ENCODE measurements at regions not wholly inside any gene's neighbourhood (a gene's known extent, or its start where the extent isn't known, plus 50 kb on each side); places are given as distances from the start of the nearest gene placed in this dataset.

DNA sequence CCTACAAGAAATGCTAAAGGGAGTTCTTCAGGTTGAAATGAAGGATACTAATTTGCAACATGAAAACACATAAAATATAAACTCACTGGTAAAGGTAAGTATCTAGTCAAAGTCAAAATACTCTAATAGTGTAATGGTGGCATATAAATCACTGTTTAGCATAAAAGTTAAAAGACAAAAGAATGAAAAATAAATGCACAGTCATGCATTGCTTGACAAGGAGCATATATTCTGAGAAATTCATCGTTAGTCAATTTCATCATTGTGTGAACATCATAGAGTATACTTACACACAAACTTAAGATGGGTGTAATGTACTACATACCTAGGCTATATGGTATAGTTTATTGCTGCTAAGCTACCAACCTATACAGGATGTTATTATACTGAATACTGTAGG, 194.4 kb upstream of the PDE5A start:
- H3K9me3 ChIP-seq = no peaks in the 10 kb centered on the region
- H3K27ac ChIP-seq = no peak overlapping the region
- H3K36me3 ChIP-seq = no peaks in the 10 kb centered on the region
- no peak overlapping the region for H3K4me3 ChIP-seq
- no peak for TF ChIP-seq CTCF (IDR thresholded peaks at IDR 0.05)
- no peak for TF ChIP-seq POLR2A (IDR thresholded peaks at IDR 0.05)
- no peaks in the 10 kb centered on the region for H3K4me1 ChIP-seq
- no peak for DNase-seq (ENCODE audit: low spot score in 2 of 2)
- 95% methylated on average over 1 of the region's 1 CpG for WGBS
- H3K27me3 ChIP-seq = no peaks in the 10 kb centered on the region

DNA sequence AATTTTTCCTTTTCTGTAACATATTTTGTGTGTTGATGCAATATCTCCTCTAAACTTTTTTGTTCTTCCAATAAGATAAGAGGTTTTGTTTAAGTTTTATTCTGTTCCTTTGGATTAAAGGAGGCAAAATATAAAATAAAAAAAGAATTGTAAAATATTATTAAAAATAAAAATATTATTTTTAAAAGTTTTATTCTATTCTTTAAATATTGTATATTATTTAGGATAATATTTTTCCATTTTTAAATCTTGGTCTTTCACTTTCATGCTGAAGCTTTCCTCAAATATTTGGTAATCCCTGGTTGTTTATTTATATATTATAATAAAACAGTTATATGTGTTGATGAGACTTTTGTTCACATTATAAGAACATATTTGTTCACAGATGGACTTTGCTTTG, 187.9 kb upstream of the PDE5A start:
- Histone ChIP-seq H3K9me3 (no peaks in the 10 kb centered on the region), H3K27me3 (no peaks in the 10 kb centered on the region), H3K27ac (no peak overlapping the region), H3K4me3 (no peak overlapping the region), H3K4me1 (no peaks in the 10 kb centered on the region), H3K36me3 (no peaks in the 10 kb centered on the region)
- TF ChIP-seq POLR2AphosphoS5 (IDR thresholded peaks at IDR 0.05) (no peak), EP300 (IDR thresholded peaks at IDR 0.05) (no peak), POLR2A (IDR thresholded peaks at IDR 0.05) (no peak)
- DNase-seq (ENCODE audit: low spot score in 2 of 2) = no peak

DNA sequence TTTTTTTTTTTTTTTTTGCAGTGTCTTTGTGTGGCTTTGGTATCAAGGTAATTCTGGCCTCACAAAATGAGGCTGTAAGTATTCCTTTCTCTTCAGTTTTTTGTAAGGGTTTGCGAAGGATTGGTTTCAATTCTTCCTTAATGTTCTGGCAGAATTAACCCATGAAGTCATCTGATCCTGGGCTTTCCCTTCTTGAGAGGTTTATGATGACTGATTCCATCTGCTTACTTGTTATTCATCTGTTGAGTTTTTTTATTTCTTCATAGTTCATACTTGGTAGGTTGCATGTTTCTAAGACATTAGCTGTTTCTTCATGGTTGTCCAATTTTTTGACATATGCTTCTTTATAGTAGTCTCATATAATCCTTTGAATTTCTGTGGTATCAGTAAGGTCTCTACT, 181.4 kb upstream of the PDE5A start:
- 83% methylated on average over 1 of the region's 1 CpG for WGBS
- no peak for DNase-seq (ENCODE audit: low spot score in 2 of 2)
- Histone ChIP-seq H3K36me3 (no peaks in the 10 kb centered on the region), H3K4me1 (no peaks in the 10 kb centered on the region), H3K4me3 (no peak overlapping the region), H3K27me3 (no peaks in the 10 kb centered on the region), H3K27ac (no peak overlapping the region), H3K9me3 (peaks cover 3% of the 10 kb centered on the region)
- TF ChIP-seq POLR2A (IDR thresholded peaks at IDR 0.05) = no peak
- no peak for TF ChIP-seq POLR2AphosphoS5 (IDR thresholded peaks at IDR 0.05)
- no peak for TF ChIP-seq CTCF (IDR thresholded peaks at IDR 0.05)
- no peak for TF ChIP-seq EP300 (IDR thresholded peaks at IDR 0.05)

DNA sequence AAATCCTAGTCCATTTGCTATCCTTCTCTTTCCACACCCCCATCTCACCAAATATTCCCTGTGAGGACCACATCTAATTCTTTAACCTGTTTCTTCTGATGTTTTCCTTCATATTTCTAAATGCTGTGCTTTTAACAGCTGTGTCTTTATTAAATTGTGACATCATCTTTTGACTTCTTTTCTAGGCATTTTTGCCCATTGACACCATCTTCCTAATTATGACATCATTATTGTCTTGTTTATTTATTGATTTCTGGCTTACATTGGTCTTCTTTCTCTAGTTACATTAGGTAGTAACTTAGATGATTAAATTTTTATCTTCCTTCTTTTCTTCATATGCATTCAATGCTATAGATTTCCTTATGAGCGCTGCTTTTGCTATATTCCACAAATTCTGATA, 175.8 kb upstream of the PDE5A start:
- Histone ChIP-seq H3K27me3 (no peaks in the 10 kb centered on the region), H3K27ac (no peak overlapping the region), H3K4me3 (no peak overlapping the region), H3K9me3 (peaks cover 3% of the 10 kb centered on the region), H3K36me3 (no peaks in the 10 kb centered on the region), H3K4me1 (no peaks in the 10 kb centered on the region)
- no peak for TF ChIP-seq POLR2A (IDR thresholded peaks at IDR 0.05)
- no peak for TF ChIP-seq CTCF (IDR thresholded peaks at IDR 0.05)
- TF ChIP-seq POLR2AphosphoS5 (IDR thresholded peaks at IDR 0.05) = no peak
- TF ChIP-seq EP300 (IDR thresholded peaks at IDR 0.05) = no peak
- no peak for DNase-seq (ENCODE audit: low spot score in 2 of 2)
- 94% methylated on average over 1 of the region's 1 CpG for WGBS

- Histone ChIP-seq H3K36me3 (no peaks in the 10 kb centered on the region), H3K4me1 (no peaks in the 10 kb centered on the region), H3K27me3 (no peaks in the 10 kb centered on the region), H3K9me3 (no peaks in the 10 kb centered on the region), H3K27ac (no peak overlapping the region), H3K4me3 (no peak overlapping the region)
- 71% methylated on average over 2 of the region's 2 CpGs for WGBS
- no peak for TF ChIP-seq EP300 (IDR thresholded peaks at IDR 0.05)
- no peak for TF ChIP-seq POLR2A (IDR thresholded peaks at IDR 0.05)
- TF ChIP-seq POLR2AphosphoS5 (IDR thresholded peaks at IDR 0.05) = no peak
- no peak for TF ChIP-seq CTCF (IDR thresholded peaks at IDR 0.05)
- DNase-seq (ENCODE audit: low spot score in 2 of 2) = no peak
Observed at GRCh38 chr4:119797238-119797894, 168.8 kb upstream of the PDE5A start.

Data from suprapubic skin (tissue), 4 donors.